MCF 10A (cell line): ENCODE measurements at regions not wholly inside any gene's neighbourhood (a gene's known extent, or its start where the extent isn't known, plus 50 kb on each side); places are given as distances from the start of the nearest gene placed in this dataset.

ENCODE experiments used
- BruUV-seq: library from RNA; stranded (reverse); fragments of 400-500 nt; replicated peaks from 2 replicates; lab custom pipeline; 2021; lab: Mats Ljungman, UMichigan
- CTCF ChIA-PET: fragments of 300-600 bp; sonication (Branson Sonifier 250); formaldehyde crosslinking; extraction: SDS; loops from one replicate; lab custom pipeline; 2021; ENCODE audit warnings: antibody characterized with exemption, inconsistent platforms; lab: Yijun Ruan, JAX
- POLR2A ChIA-PET: fragments of 300-600, 350-650 bp; sonication (Branson Sonifier 250); formaldehyde crosslinking; extraction: SDS; loops from one replicate; lab custom pipeline; 2020; ENCODE audit warnings: antibody characterized with exemption, inconsistent platforms; lab: Yijun Ruan, JAX
- DNase-seq: peaks from one replicate; pipeline ENCODE4 v3.0.0-alpha.2; 2018; ENCODE audit not compliant: unreplicated experiment
- H3K27ac Mint-ChIP-seq: one replicate; pipeline ENCODE4 v1.8.0; 2022; ENCODE audit warnings: mild to moderate bottlenecking, low read depth, mixed read lengths; ENCODE audit not compliant: unreplicated experiment
- H3K27me3 Mint-ChIP-seq: one replicate; pipeline ENCODE4 v1.8.0; 2022; ENCODE audit warnings: mixed read lengths; ENCODE audit not compliant: insufficient read depth, unreplicated experiment
- H3K36me3 Mint-ChIP-seq: one replicate; pipeline ENCODE4 v1.8.0; 2022; ENCODE audit warnings: mild to moderate bottlenecking, moderate library complexity, mixed read lengths; ENCODE audit not compliant: insufficient read depth, unreplicated experiment
- H3K4me1 Mint-ChIP-seq: one replicate; pipeline ENCODE4 v1.8.0; 2022; ENCODE audit warnings: mixed read lengths; ENCODE audit not compliant: insufficient read depth, unreplicated experiment
- H3K4me3 Mint-ChIP-seq: one replicate; pipeline ENCODE4 v1.8.0; 2022; ENCODE audit warnings: mild to moderate bottlenecking, moderate library complexity, mixed read lengths; ENCODE audit not compliant: unreplicated experiment
- H3K9me3 Mint-ChIP-seq: one replicate; pipeline ENCODE4 v1.8.0; 2022; ENCODE audit warnings: mixed read lengths; ENCODE audit not compliant: unreplicated experiment
- CTCF ChIP-seq: fragments of 200-600 bp; IDR thresholded peaks from one replicate; pipeline ENCODE4 v1.8.0; 2022; ENCODE audit warnings: antibody characterized with exemption, mild to moderate bottlenecking; ENCODE audit not compliant: unreplicated experiment
- intact Hi-C: fragments of 100-400 bp; cut with micrococcal nuclease; formaldehyde crosslinking; loops from 2 replicates; pipeline ENCODE4 v1.14.1; 2022

DNA sequence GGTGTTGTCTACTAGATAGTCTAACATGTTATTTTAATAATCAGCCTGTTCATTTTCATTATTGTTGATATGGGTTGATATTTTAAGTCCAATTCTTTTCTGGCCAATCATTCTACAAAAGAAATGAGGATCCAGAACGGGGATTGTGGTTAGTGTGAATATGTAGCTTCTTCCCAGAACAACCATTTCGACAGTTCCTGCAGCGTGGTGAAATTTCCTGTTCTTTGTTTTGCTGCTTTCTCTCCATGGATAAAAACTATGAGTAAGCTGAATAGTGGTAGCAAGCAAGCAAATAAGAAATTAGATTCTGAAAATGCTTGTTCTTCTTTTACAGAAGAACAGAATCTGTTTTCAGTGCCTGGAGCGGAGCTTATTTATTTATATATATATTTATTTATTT, 65.5 kb upstream of the F13A1 start:
- no peaks in the 10 kb centered on the region for H3K4me1 Mint-ChIP-seq
- intact Hi-C loops: no loop called here
- BruUV-seq: no TSS peak

GRCh38 chr6:6390849-6391602, 70.6 kb upstream of the F13A1 start:
- DNase-seq: no peak
- Mint-ChIP-seq H3K9me3 (no peaks in the 10 kb centered on the region), H3K4me3 (no peak overlapping the region), H3K27ac (no peak overlapping the region), H3K4me1 (no peaks in the 10 kb centered on the region), H3K36me3 (peaks cover 6% of the 10 kb centered on the region), H3K27me3 (no peaks in the 10 kb centered on the region)
- POLR2A ChIA-PET: no interaction called here
- CTCF ChIA-PET: no interaction called here
- intact Hi-C loops: no loop called here
- TF ChIP-seq CTCF: no peak
- BruUV-seq: no TSS peak

More for the DNA sequence above, 65.5 kb upstream of the F13A1 start:
- H3K9me3 Mint-ChIP-seq: no peaks in the 10 kb centered on the region
- no peak overlapping the region for H3K27ac Mint-ChIP-seq
- ChIA-PET POLR2A (interaction anchor here (0.7 kb wide), 1 partner anchor 9 kb away, joined by 3 read pairs; no protein-coding TSS in a partner anchor), CTCF (interaction anchor here (0.5 to 0.7 kb wide), 3 partner anchors 9 to 212 kb away, joined by 3 read pairs; no protein-coding TSS in a partner anchor)
- peak; percentile 73 for DNase-seq
- TF ChIP-seq CTCF: no peak
- no peaks in the 10 kb centered on the region for H3K36me3 Mint-ChIP-seq
- H3K27me3 Mint-ChIP-seq: no peaks in the 10 kb centered on the region
- no peak overlapping the region for H3K4me3 Mint-ChIP-seq

- intact Hi-C loops: no loop called here
- no peak for DNase-seq
- Mint-ChIP-seq H3K9me3 (no peaks in the 10 kb centered on the region), H3K36me3 (peaks cover 6% of the 10 kb centered on the region), H3K27ac (no peak overlapping the region), H3K4me3 (no peak overlapping the region), H3K4me1 (no peaks in the 10 kb centered on the region), H3K27me3 (no peaks in the 10 kb centered on the region)
- no peak for TF ChIP-seq CTCF
- ChIA-PET CTCF (interaction anchor here (0.6 kb wide), 1 partner anchor 334 kb away, joined by 3 read pairs; no protein-coding TSS in a partner anchor), POLR2A (no interaction called here)
- no TSS peak for BruUV-seq
Observed at GRCh38 chr6:6392214-6393068, 72.0 kb upstream of the F13A1 start.

- intact Hi-C loops: no loop called here
- no peak for TF ChIP-seq CTCF
- DNase-seq: no peak
- no TSS peak for BruUV-seq
- POLR2A ChIA-PET: no interaction called here
- Mint-ChIP-seq H3K27ac (no peak overlapping the region), H3K36me3 (peaks cover 6% of the 10 kb centered on the region), H3K27me3 (no peaks in the 10 kb centered on the region), H3K9me3 (no peaks in the 10 kb centered on the region), H3K4me1 (no peaks in the 10 kb centered on the region), H3K4me3 (no peak overlapping the region)
- CTCF ChIA-PET: no interaction called here
Observed at GRCh38 chr6:6393069-6393529, 72.6 kb upstream of the F13A1 start.
